ENCODE measurements at regions not wholly inside any gene's neighbourhood (a gene's known extent, or its start where the extent isn't known, plus 50 kb on each side); places are given as distances from the start of the nearest gene placed in this dataset.

GRCh38 chr10:121655254-121656144 is 57.3 kb upstream of the FGFR2 start:
- no peak overlapping the region for H3K9ac ChIP-seq (ENCODE audit: low read depth in 1 of 2, low read length in 2 of 2)
- WGBS = 83% methylated on average over 12 of the region's 12 CpGs
- no peak for DNase-seq (ENCODE audit: low spot score)

More at GRCh38 chr10:121655254-121656144, 57.3 kb upstream of the FGFR2 start:
- H3K36me3 ChIP-seq (ENCODE audit: control insufficient read depth in 4 of 4, insufficient read depth in 3 of 4, low read depth in 1 of 4, low read length in 3 of 4) = no peaks in the 10 kb centered on the region
- no peaks in the 10 kb centered on the region for H3K9me3 ChIP-seq (ENCODE audit: control insufficient read depth in 4 of 4, low read length in 3 of 4)
- H3K4me1 ChIP-seq (ENCODE audit: control insufficient read depth in 4 of 4, insufficient read depth in 4 of 4, low read length in 3 of 4) = no peaks in the 10 kb centered on the region
- no peak overlapping the region for H3K27ac ChIP-seq (ENCODE audit: low read depth in 1 of 2, low read length in 2 of 2)
- peaks cover 0 to 3% (median 0%) of the 10 kb centered on the region in 4 donors for H3K27me3 ChIP-seq (ENCODE audit: control insufficient read depth in 4 of 4, insufficient read depth in 4 of 4, low read length in 3 of 4)
- no peak overlapping the region for H3K4me3 ChIP-seq (ENCODE audit: low read depth in 1 of 3, low read length in 3 of 3)
- TF ChIP-seq RAD21 (IDR thresholded peaks at IDR 0.05) = no peak
- TF ChIP-seq, protein P1, sequence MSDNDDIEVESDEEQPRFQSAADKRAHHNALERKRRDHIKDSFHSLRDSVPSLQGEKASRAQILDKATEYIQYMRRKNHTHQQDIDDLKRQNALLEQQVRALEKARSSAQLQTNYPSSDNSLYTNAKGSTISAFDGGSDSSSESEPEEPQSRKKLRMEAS (IDR thresholded peaks at IDR 0.05) = no peak
- no peak for TF ChIP-seq NR2F2 (IDR thresholded peaks at IDR 0.05)
- TF ChIP-seq JUND (IDR thresholded peaks at IDR 0.05) = no peak
- TF ChIP-seq FOXA2 (IDR thresholded peaks at IDR 0.05) = no peak
- TF ChIP-seq FOXA1 (IDR thresholded peaks at IDR 0.05) = no peak
- no peak for TF ChIP-seq CTCF (IDR thresholded peaks at IDR 0.05; ENCODE audit: low read depth, low read length, missing input control)
- no peak for TF ChIP-seq ATF3 (IDR thresholded peaks at IDR 0.05)
- TF ChIP-seq EGR1 (IDR thresholded peaks at IDR 0.05; ENCODE audit: low read depth in 2 of 2) = no peak
- TF ChIP-seq HNF4G (IDR thresholded peaks at IDR 0.05) = no peak
- TF ChIP-seq ZBTB33 (IDR thresholded peaks at IDR 0.05) = no peak
- no peak for TF ChIP-seq TAF1 (conservative IDR thresholded peaks at IDR 0.05)
- no peak for TF ChIP-seq SP1 (IDR thresholded peaks at IDR 0.05)
- TF ChIP-seq, protein P2, sequence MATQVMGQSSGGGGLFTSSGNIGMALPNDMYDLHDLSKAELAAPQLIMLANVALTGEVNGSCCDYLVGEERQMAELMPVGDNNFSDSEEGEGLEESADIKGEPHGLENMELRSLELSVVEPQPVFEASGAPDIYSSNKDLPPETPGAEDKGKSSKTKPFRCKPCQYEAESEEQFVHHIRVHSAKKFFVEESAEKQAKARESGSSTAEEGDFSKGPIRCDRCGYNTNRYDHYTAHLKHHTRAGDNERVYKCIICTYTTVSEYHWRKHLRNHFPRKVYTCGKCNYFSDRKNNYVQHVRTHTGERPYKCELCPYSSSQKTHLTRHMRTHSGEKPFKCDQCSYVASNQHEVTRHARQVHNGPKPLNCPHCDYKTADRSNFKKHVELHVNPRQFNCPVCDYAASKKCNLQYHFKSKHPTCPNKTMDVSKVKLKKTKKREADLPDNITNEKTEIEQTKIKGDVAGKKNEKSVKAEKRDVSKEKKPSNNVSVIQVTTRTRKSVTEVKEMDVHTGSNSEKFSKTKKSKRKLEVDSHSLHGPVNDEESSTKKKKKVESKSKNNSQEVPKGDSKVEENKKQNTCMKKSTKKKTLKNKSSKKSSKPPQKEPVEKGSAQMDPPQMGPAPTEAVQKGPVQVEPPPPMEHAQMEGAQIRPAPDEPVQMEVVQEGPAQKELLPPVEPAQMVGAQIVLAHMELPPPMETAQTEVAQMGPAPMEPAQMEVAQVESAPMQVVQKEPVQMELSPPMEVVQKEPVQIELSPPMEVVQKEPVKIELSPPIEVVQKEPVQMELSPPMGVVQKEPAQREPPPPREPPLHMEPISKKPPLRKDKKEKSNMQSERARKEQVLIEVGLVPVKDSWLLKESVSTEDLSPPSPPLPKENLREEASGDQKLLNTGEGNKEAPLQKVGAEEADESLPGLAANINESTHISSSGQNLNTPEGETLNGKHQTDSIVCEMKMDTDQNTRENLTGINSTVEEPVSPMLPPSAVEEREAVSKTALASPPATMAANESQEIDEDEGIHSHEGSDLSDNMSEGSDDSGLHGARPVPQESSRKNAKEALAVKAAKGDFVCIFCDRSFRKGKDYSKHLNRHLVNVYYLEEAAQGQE (IDR thresholded peaks at IDR 0.05) = no peak
